ENCODE measurements at regions not wholly inside any gene's neighbourhood (a gene's known extent, or its start where the extent isn't known, plus 50 kb on each side); places are given as distances from the start of the nearest gene placed in this dataset.

DNA sequence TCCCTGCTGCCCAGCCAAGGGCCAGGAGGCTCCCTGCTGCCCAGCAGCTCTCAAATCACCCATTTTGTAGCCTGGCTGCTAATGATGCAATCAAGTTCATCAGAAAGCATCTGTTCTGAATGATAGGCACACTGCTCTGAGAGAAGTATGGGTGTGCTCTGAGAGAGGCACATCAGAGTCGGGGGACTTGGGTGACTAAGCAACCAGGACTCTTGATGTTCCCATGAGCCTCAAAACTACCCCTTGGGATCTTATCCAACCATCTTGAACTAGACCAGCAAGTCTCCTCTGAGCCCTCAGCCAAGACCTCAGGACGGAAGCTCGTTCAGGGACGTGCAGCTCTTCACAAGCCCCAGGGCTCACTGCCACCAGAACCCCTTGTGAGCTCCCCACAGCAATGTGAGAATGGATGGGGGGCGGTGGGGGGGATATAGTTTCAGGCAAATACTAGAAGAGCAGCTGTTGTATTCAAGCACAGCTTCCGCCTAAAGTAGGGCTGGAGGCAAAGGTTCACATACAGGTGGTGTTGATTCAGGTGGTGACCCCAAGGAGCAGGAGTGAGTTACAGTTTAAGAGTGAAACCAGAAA is 52.2 kb upstream of the HES1 start:
- TF ChIP-seq POLR2A (IDR thresholded peaks at IDR 0.05) (no peak), EP300 (IDR thresholded peaks at IDR 0.05) (no peak)
- TF ChIP-seq, protein P1, sequence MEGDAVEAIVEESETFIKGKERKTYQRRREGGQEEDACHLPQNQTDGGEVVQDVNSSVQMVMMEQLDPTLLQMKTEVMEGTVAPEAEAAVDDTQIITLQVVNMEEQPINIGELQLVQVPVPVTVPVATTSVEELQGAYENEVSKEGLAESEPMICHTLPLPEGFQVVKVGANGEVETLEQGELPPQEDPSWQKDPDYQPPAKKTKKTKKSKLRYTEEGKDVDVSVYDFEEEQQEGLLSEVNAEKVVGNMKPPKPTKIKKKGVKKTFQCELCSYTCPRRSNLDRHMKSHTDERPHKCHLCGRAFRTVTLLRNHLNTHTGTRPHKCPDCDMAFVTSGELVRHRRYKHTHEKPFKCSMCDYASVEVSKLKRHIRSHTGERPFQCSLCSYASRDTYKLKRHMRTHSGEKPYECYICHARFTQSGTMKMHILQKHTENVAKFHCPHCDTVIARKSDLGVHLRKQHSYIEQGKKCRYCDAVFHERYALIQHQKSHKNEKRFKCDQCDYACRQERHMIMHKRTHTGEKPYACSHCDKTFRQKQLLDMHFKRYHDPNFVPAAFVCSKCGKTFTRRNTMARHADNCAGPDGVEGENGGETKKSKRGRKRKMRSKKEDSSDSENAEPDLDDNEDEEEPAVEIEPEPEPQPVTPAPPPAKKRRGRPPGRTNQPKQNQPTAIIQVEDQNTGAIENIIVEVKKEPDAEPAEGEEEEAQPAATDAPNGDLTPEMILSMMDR (IDR thresholded peaks at IDR 0.05) = no peak
